UCSD-AML1 (cell line): ENCODE measurements at regions not wholly inside any gene's neighbourhood (a gene's known extent, or its start where the extent isn't known, plus 50 kb on each side); places are given as distances from the start of the nearest gene placed in this dataset.

ENCODE experiments used
- DNase-seq: peaks from one replicate; lab custom pipeline; 2025; ENCODE audit not compliant: unreplicated experiment; lab: John Stamatoyannopoulos, UW

- no peak for DNase-seq
These were observed 57.5 kb downstream of the RPL27A start for GRCh38 chr11:8740129-8740528.

- DNase-seq = no peak
These were observed 61.8 kb downstream of the RPL27A start for GRCh38 chr11:8744423-8744822.

GRCh38 chr11:8745431-8746253 lies 63.0 kb downstream of the RPL27A start:
- DNase-seq = no peak

DNA sequence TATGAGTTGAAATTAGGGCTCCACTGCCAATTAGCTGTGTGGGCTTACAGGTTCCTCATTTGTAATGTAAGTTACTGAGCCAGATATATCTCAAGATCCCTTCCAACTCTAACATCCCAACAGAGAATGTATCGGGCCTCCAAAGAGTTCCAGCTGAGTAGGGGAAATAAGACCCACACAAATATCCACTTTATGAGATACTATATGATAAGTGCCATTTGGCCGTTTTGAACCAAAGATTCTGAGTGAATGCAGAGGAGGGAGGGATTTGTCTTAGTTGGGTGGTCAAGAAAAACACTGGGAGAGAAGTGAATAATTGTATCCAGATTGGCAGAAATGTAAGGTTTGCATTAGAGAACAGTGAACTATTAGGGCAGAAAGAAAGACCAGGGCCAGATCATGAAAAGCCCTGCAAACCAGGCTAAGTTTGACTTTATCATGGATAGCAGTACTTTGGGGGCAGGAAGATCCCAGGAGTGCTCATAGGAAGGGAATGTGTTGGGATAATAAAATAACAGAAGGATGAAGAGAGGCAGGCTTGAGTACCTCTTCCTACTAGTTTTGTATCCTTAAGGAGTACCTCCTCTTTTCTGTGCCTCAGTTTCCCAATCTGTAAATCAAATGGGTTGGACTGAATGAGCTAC lies 63.9 kb downstream of the RPL27A start:
- no peak for DNase-seq

- no peak for DNase-seq
These were observed 64.6 kb downstream of the RPL27A start for GRCh38 chr11:8747173-8747572.

- no peak for DNase-seq
These were observed 65.7 kb downstream of the RPL27A start for GRCh38 chr11:8748317-8748716.

- no peak for DNase-seq
These were observed 66.6 kb downstream of the RPL27A start for GRCh38 chr11:8749202-8749601.

DNA sequence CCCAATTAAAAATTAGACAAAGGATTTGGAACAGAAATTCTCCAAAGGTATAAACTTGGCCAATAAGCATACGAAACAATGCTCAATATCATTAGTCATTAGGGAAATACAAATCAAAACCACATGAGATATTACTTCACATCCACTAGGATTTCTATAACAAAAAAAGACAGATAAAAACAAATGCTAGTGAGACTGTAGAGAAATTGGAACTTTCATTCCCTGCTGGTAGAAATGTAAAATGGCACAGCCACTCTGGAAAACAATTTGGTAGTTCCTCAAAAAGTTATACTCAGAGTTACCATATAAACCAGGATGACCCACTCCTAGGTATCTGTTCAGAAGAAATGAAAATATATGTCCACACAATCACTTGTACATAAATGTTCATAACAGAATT lies 71.6 kb downstream of the RPL27A start:
- DNase-seq = no peak

DNA sequence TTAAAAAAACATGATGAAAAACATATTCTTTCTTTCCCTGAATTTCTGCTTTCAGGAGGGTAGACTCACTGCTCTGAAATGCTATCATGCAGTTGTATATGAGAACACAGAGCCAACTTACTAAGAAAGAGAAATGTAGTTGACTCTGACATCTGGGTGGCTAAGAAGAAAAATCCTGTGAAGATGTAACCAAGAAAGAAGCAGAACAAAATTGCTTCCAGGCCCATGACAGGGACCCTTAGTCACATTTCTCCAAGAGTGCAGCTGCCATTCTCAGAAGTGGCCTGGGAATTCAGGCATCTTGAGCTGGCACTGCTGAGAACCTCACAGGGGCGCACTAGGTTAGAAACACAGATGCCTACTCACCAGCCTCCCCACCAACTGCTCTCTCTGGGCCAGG lies 73.6 kb downstream of the RPL27A start:
- DNase-seq = no peak

- DNase-seq = no peak
These were observed 74.5 kb downstream of the RPL27A start for GRCh38 chr11:8757047-8757446.

GRCh38 chr11:8757533-8757932 lies 74.9 kb downstream of the RPL27A start:
- no peak for DNase-seq

DNA sequence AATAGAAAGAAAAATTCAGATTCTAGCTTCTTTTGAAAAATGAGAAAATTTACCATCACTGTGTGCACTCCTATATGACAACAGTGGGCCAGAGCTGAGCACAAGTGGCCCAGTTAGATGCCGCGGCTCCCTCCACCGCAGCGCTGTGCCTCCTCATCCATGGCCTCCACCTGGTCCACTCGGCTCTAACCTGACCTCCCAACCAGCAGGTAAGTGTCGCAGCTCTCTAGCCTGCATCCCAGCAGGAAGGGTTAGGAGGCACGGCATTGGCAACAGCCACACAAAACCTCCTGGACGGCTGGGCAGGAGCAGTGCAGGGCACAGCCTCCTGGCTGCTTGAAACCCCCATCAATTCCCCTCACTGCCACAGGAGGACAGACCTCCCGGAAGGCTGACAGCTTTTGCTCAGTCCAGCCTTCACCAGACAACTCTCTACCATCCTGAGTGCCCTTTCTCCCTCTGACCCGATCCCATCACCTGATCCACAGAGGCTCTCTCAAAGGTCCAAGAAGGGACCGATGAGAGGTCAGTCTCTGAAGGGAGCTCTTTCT lies 76.1 kb downstream of the RPL27A start:
- no peak for DNase-seq

- DNase-seq = no peak
These were observed 77.0 kb downstream of the RPL27A start for GRCh38 chr11:8759634-8760033.

DNA sequence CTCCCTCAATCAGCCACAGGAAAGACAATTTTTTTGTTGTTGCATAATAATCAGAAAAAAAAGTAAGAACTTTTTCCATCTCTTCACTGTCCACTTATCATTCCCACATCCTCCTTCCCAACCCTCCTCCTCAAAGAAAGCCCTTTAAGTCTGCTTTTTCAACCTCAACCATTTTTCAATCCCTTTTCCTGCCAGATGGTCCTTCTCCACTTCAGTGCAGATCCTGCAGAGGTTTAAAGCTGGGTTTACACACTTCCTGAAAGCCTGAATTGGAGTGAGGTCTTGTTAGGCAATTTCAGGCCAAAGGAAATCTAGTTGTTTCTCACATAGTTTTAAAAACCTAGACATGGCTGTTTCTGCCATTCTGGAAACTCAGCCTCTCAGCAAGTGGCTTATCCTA lies 78.3 kb downstream of the RPL27A start:
- DNase-seq = no peak

- DNase-seq = no peak
These were observed 80.6 kb downstream of the RPL27A start for GRCh38 chr11:8763070-8763685.

DNA sequence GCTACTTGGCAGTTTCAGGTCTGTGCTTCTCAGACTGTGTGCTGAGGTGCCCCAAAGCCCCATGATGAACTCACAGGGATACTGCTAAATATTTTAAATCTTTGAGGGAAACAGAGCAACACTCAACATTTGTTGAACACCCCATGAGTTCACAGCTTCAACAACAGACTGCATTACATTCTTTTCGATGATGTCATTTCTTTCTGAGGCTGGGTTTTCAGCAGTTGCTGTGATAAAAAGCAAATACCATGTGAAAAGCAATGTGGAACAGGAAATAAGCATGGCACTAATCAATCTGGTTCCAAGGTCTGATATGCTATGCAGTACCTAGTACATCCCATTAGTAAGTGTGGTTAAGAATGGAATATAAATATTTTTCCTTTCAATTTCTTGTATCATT lies 82.7 kb downstream of the RPL27A start:
- no peak for DNase-seq

GRCh38 chr11:8766043-8766987 lies 83.7 kb downstream of the RPL27A start:
- no peak for DNase-seq

GRCh38 chr11:8766988-8767374 lies 84.4 kb downstream of the RPL27A start:
- DNase-seq = no peak

DNA sequence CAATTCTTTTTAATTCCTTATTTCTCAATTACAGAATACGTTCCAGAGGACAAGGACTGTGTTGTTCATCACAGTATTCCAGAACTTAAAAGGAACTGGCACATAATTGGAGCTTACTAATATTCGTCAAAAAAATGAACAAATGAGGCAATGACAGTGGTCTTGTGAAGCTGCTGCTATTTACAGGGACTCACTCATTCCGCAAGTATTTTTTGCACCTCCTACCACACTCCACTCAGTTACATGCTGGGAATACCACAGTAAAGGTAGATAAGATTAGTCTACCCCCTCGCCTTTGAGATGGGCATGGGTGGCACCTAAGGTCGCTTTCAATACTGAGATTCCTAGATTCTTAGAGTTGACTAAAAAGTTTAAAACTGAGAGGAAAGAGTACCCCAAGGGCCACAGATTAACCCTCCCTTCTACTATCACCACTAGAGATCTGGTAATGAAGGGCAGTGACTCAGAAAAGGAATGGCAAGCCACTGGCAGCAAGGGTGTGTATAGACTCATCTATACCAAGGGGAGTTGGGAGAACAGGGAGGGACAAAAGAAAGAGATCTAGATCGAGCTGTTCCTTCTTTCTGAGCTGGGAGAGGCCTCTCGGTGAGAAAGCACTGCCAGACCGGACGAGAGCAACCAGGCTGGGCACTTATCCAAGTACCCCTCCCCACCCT lies 85.0 kb downstream of the RPL27A start:
- DNase-seq = no peak

- DNase-seq = no peak
These were observed 86.2 kb downstream of the RPL27A start for GRCh38 chr11:8768625-8769333.
